G401 (cell line): ENCODE measurements at regions not wholly inside any gene's neighbourhood (a gene's known extent, or its start where the extent isn't known, plus 50 kb on each side); places are given as distances from the start of the nearest gene placed in this dataset.

Source experiments
- DNase-seq: peaks from one replicate; pipeline ENCODE4 v3.0.0-alpha.2; 2015; ENCODE audit warnings: low spot score
- in situ Hi-C: cut with HindIII; loops from 2 replicates; pipeline ENCODE4 v1.10.0; 2016; ENCODE audit warnings: low sequenced_read_pairs, mixed read lengths

DNA sequence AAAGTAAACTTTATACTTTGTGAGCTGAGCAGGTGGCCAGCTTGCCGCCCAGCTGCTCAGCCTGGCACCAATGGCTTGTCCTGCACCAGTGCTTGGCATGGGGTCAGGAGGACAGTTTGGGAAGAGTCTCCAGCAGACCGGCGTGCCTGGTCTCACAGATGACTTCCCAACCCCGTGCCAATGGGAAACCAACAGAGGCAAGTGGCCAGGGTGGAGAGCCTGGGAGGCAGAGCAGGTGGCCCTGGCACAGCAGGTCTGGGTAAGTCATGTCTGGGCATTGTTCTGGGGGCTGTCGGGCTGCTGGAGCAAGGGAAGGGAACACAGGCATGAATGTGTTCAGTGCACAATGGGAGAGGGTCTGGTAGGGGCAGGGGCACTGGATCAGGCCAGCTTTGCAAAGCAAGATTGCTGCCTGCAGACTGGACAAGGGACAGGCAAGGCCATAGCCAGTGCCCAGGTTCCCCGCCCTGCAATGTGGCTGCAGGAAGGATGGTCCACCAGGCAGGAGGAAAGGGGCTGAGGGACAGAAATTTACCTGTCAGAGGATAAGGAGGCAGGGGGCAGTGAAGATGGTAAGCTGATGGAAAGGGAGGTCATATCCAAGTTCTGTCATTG lies 76.2 kb upstream of the ALDH1B1 start:
- in situ Hi-C loops: no loop called here
- DNase-seq: peak; percentile 91

DNA sequence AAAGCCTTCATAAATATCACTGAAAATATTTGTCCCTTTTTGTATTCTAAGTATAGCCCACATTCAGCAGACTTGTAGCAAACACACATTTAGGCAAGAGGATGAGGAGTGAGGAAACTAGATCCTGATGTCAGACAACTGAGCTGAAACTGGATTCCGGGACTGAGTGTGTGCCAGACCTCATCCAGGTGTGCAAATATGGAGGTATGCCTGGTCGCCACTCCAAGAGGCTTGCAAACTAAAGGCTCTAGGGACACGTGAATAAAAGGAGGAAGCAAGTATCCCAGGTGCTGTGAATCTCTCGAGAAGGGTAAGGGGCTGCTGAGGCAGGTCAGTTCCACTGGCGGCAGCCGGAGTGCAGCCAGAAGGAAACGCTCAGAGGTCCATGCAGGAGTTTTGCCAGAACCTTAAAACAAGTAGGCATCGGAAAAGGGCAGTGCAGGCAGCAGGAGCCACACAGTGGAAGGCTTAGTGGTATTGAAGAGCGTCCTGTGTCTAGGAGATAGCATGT lies 77.4 kb upstream of the ALDH1B1 start:
- in situ Hi-C loops: no loop called here

DNA sequence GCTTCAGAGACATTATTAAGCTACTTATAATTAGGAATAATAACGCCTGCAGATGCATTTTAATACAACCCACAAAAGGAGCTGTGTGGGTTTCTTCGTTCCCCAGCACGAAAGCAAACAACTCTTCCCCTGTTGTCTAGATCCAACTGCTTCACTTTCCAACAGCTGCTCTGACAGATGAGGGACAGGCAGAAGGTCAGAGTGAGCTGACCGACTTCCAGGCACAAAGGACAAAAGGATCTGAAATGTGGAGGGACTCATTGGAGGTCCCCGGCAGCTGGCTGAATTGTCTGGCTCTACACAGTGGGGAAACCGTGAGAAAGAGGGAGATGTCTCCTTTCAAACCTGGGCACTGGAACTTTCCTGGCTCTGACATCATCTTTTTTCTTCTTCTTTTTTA lies 79.1 kb upstream of the ALDH1B1 start:
- in situ Hi-C loops: no loop called here

More for the DNA sequence above, 77.4 kb upstream of the ALDH1B1 start:
- no peak for DNase-seq

DNA sequence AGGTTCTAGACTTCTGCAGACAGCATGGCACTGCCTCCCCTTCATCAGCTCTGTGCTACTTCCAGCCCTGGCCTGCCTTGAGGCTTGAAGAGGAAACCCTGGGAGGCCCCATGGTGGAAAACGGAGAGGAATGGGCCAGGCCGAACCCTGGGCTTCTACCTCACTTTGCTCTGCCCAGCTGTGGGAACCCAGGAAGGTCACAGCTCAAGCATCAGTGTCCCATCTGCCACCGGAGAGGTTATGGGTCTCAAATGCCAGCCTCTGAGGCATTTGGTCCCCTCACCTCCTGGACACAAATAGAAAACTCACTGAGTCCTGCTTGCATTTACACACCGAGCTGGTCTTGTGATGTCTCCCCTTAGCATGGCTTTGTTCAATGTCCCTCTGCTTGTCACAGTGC lies 80.1 kb upstream of the ALDH1B1 start:
- no peak for DNase-seq
- in situ Hi-C loops: no loop called here

More for the DNA sequence above, 79.1 kb upstream of the ALDH1B1 start:
- no peak for DNase-seq

DNA sequence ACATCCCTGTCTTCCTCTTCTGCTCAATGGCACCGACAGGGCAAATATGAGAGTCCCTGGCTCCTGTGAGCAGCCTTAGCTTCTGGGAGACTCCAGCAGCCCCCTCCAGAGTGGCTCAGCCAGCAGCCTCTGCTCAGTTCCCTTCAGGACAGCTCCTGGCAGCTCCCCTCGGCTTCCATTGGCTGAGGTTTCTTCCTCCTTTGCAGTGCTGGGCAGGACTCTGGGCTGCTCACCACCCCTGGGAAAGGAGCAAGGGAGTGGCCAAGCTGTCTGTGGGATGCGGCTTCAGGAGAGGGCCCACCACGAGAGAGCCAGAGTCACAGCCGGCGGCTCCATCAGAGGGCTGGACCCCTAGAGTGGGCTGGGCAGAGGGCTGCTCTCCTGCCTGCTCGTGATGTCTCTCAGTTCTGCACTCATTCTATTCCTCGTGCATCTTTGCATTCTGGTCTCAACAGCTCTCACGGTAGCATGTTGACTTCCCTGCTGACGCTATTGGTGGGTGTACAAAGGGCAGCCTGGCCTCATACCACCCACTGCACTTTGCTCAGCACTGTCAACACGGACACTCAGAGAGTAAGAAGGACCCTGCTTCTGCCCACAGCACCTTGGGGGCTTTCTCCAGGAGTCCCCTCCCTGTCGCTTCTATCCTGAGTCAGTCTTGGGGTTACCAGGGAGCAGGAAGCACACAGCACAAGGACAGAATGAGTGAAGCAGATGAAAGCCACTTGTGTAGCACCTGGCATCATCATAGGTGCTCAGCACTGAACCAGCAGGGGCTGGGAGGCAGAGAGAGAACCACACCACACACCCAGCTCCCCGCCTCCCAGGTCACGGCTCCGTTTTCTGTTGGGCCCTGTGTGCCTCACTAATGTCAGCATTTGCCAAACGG lies 80.9 kb upstream of the ALDH1B1 start:
- in situ Hi-C loops: no loop called here
- no peak for DNase-seq

DNA sequence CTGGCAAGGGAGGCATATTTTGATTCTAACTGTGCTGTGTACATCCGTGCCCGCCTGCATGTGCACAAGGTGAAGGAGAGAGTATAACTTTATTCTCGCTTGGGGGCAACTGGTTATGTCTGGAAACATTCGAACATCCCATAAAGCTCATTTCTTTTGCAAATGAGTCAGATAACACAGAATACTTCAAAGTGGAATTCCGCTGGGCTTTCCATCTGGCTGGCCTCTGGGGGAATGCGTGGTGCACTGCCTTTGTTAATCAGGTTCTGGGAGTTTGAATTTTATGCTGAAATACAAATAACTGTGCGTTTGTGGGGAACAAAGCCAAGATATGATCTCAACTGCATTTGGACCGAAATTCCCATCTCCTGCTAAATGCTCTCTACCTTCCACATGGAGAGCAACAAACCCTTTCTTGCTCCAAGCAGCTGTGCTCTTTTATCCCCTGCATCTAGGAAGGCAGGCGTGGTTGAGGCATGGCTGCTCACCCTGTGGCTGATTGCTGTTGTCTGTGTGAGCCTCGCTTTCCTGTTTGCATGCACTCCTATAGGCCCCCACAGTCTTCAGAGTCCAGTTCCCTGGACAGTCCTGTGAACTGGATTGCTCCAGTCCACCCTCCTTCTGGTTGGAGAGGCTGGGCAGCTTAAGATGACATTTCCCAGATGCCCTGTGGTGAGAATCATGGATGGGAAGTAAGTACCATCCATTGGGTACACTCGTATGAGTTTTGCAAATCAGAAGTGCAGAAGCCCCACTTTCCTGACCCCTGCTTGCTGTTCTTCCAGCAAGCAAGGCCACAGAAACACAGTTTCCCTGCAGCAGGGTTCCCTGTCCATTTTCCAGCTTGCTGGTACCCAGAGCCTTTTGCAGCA lies 82.9 kb upstream of the ALDH1B1 start:
- in situ Hi-C loops: no loop called here
- no peak for DNase-seq

DNA sequence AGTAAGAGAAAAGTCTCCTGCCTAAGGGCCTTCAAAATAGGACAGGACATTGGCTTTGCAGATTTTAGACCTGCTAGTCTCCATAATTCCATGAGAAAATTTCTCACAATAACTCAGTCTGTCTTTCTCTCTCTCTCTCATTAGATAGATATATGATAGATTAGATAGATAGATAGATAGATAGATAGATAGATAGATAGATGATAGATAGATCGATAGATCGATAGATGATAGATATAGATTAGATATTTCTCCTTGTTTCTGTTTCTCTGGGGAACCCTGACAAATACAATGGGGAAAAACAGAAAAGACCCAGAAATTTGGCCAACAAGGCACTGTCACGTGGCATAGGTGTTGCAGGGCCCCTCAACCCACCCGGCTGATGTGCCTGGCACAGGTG lies 84.4 kb upstream of the ALDH1B1 start:
- in situ Hi-C loops: no loop called here
- no peak for DNase-seq

DNA sequence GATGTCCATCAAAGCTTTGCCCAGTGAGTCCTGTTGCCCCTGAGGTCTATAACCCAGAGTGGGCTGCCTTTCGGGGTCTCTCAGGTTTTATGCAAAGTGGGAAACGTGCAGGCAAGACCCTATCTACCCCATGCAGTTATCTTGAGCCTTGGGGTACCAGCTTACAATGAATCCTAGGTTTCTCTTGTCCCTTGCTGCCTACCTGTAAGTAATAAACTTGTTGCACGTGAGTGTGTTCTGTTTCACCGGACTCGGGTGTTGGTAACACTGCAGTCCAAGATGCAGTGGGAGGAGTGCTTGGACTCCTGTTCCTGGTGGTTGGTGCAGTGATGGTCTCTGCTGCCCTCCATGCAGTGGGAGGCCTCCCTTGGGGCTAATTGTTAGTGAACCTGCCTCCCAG lies 85.6 kb upstream of the ALDH1B1 start:
- in situ Hi-C loops: no loop called here
- DNase-seq: no peak

DNA sequence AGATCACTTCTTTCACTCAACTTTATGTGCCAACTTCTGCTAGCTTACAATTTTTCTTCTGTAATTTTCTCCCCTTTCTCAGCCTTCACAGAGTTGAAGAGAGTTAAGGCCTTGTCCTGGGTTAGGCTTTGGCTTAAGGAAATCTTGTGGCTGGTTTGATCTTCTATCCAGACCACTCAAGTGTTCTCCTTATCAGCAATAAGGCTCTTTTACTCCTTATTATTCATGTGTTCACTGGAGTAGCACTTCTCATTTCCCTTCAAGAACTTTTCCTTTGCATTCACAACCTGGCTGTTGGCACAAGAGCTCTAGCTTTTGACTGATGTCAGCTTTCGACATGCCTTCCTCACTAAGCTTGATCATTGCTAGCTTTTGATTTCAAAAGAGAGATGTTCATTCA lies 86.9 kb upstream of the ALDH1B1 start:
- in situ Hi-C loops: no loop called here
- DNase-seq: no peak

DNA sequence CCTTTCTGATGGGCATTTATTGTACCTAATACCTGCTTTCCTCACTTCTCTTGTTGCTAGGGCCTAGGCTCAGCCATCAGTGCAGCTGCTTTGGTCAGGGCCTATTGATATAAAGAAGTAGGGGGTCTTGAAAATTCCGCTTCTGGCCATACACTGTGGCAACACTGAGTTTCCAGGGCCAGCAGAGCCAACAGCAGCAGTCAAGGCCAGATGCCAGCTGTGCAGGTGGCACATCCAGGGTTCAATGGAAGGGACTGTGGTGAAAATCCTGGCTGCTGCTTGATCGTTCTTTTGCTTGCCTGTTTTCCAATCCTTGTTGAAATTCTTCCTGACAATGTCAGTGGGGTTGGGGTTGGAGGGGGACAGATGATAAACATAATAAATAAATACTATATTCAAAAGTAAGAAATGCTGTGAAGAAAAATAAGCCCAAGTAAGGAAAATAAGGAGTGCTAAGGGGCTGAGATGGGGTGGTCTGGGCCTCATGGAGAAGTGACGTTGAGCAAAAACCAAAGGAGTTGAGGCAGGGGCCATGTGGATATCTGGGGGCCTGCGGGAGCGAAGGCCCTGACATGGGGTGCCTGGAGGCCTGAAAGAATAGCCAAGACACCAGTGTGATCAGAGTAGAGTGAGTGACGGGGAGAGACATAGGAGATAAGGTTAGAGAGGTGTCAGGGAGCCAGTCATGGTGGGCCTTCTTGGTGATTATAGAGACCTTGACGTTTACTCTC lies 91.0 kb upstream of the ALDH1B1 start:
- in situ Hi-C loops: no loop called here
- DNase-seq: no peak

DNA sequence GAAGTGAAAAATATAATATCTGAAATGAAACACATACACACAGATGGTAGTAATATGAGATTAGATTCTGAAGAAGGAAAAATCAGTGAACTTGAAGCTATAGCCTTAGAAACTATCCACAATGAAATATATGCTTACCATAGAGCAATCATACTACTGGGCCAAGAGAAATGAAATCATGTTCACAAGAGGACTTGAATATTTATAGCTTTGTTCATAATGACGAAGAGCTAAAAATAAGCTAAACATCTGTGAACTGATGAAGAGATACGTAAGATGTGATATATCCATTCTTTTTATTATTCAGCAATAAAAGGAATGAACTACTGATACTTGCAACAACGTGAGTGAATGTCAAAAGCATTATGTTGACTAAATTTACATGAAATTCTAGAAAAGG lies 92.6 kb upstream of the ALDH1B1 start:
- in situ Hi-C loops: no loop called here
- DNase-seq: no peak

DNA sequence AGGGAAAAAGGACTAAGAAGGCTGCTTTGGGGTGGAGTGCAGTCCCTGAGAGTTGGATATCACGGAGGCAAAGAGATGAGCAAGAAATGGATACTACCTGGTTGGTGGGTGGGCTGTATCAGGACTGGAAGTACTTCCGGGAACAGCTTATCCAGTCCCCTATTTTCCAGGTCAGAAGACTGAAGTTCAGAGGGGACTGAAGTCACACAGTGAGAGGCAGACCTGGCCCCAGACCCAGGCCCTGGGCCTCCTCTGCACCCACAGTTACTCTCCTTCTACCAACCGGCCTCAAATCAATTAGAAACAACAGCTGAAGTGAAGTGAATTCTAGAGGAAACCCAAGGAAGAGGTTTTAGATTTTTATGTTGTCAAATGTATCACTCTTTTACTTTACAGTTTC lies 93.6 kb upstream of the ALDH1B1 start:
- in situ Hi-C loops: no loop called here
- no peak for DNase-seq

DNA sequence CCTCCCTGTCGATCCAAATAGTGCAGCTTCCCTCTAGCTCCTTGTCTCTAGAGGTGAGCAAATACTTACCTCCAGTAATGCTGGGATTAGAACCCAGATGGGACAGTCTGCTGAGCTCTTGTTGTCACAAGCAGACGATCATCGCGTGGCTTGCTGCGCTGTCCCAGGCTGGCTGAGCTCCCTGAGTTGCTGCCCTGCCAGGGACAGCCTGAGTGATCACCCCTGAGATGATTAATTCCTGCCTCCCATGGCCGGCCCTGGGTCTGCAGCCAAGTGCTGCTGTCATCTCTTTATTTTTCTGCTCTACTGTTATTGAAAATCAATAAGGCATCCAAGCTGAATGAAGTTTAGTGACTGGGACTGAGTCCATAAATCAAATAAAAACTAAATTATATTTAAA lies 94.0 kb upstream of the ALDH1B1 start:
- DNase-seq: no peak
- in situ Hi-C loops: no loop called here

DNA sequence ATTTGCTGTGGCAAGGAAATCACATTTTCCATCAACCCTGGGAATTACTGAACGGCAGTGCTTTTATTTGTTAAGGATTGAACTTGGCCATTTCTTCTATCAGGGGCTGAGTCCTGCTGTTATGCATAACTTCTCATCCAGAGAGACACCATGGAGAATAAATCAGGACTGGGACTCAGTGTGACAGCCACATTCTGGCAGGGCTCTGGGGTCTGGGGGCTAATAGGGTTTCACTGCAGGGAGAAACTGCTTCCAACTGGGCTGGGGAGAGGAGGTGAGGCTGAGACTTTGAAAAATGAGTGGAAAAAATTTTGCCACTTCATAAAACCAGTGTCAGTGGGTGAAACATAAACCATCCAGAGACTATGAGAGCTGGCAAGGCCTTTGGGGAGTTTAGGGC lies 95.7 kb upstream of the ALDH1B1 start:
- in situ Hi-C loops: no loop called here
- no peak for DNase-seq

DNA sequence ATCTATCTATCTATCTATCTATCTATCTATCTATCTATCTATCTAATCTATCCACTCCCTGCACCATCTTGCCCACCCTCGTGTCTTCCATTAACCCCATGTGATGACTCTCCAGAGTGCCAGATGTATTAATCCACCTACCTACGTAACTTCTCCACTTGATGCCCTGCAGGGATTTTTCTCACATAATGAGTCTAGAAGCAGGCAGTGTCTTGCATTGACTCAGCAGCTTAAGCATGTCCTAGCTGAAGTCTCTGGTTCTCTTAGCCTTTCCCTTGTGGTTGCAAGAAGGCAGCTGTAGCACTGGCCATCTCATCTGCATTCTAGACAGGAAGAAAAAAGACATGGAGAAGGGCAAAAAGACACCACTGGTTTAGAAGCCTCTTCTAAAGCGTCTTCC lies 96.7 kb upstream of the ALDH1B1 start:
- DNase-seq: no peak
- in situ Hi-C loops: no loop called here

DNA sequence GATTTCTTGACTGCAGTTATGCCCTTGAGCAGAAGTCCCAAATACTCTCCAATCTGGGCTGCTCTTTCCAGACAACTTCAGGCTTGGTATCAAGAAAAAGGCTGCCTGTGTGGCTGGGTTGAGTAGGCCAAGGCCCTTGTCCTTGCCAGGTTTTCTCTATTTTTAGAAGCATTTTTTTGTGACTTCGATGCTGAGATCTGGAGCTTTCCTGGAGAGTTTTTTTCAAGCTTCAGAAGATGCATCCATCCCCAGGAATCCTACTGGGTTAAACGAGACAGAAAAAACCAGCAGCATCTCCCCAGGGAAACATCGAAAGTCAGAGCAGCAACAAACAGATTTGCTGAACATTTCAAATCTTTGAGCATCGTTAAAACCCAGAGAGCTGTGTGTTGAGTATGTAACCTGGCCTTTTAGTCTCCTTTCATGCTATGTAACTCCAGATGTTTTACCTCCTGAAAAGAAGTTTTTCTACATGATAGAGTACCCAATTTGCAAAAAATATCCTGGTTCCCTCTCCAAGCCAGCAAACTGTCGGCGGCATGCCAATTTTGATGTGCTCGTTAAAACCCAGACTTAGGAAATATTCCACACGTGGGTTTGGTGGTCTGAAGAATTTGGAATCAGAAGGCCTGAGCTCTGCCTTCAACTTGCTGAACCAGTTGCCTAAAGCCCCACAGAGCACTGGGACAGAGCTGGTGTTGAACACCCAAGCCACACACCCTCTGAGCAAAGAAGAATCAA lies 98.1 kb upstream of the ALDH1B1 start:
- DNase-seq: peak; percentile 10
- in situ Hi-C loops: no loop called here

DNA sequence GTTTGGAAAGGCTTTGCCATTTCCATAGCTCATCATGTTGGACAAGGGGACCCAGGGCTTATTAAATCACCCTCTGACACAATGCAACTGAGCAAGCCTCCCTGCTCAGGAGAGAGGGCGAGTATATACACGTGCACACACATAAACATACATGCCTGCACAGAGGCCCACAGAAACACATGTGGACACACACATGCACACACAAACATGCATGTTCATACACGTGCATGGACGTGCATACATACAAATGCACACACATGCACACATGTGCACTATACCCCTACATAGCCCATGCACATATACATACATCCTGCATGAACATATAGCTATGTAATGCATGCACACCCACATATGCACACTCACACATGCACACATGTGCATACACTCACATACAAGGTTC lies 99.5 kb upstream of the ALDH1B1 start:
- DNase-seq: no peak
- in situ Hi-C loops: no loop called here

DNA sequence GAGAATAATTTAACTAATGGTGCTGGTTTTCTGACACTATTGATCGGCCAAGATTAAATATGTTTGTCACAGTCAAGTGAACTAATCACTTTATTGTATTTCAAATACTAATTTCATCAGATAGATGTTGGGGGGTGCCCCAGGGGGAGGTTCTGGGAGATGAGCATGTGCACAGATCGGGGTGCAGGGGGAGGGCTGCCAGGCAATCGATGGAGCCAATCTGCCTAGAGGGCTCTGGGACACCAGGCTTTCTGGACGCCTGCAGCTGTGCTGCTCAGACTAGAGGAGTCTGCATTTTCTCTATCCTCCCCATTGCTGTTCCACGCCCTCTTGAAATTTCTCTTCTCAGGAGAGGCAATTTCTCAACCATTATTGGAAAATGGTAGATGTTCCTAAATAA lies 100.0 kb upstream of the ALDH1B1 start:
- in situ Hi-C loops: no loop called here
- DNase-seq: no peak

DNA sequence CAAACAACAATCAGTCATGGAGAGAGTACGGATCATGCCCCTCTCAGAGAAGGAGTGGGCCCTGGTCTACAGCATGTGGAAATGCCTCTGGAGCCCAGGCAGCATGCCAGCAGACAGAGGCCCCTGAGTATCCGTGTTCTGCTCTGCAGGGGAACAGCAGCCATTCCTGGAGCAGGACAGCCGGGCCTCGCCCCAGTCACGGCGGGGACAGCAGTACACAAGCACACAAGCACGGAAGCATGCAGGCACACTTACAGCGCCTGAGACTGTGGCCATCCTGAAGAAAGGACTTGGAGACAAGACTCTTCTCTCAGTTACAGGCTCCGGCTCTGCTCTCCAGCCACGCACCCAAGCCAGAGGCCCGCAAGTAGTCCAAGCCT lies 102.6 kb upstream of the ALDH1B1 start:
- no peak for DNase-seq
- in situ Hi-C loops: no loop called here
